Nephron progenitor cell (in vitro differentiated cells): ENCODE measurements at regions not wholly inside any gene's neighbourhood (a gene's known extent, or its start where the extent isn't known, plus 50 kb on each side); places are given as distances from the start of the nearest gene placed in this dataset.

Source experiments
- DNase-seq: peaks from one replicate; pipeline ENCODE4 v3.0.0; 2021
- H3K27ac Mint-ChIP-seq: 2 replicates; pipeline ENCODE4 v1.8.0; 2021; ENCODE audit warnings: mild to moderate bottlenecking, moderate library complexity, mixed read lengths
- H3K27me3 Mint-ChIP-seq: 2 replicates; pipeline ENCODE4 v1.8.0; 2021; ENCODE audit warnings: mild to moderate bottlenecking, low read depth, mixed read lengths; ENCODE audit not compliant: poor library complexity
- H3K36me3 Mint-ChIP-seq: 2 replicates; pipeline ENCODE4 v1.8.0; 2021; ENCODE audit warnings: low read depth, mixed read lengths
- H3K4me1 Mint-ChIP-seq: 2 replicates; pipeline ENCODE4 v1.8.0; 2021; ENCODE audit warnings: mixed read lengths
- H3K4me3 Mint-ChIP-seq: 2 replicates; pipeline ENCODE4 v1.8.0; 2021; ENCODE audit warnings: mild to moderate bottlenecking, moderate library complexity, mixed read lengths
- H3K9me3 Mint-ChIP-seq: 2 replicates; pipeline ENCODE4 v1.8.0; 2021; ENCODE audit warnings: mild to moderate bottlenecking, moderate library complexity, mixed read lengths
- CTCF ChIP-seq: fragments of 200-600 bp; sonication (generic); IDR thresholded peaks from 2 replicates; pipeline ENCODE4 v1.5.0; 2021; ENCODE audit warnings: antibody characterized with exemption

- TF ChIP-seq CTCF, result no peak
- no peaks in the 10 kb centered on the region for H3K9me3 Mint-ChIP-seq
Observed at GRCh38 chr5:38680094-38680825, 123.8 kb upstream of the LIFR start.

GRCh38 chr5:38681029-38681706 lies 124.7 kb upstream of the LIFR start:
- Mint-ChIP-seq H3K4me3 (no peak overlapping the region), H3K27me3 (peaks cover 10% of the 10 kb centered on the region), H3K4me1 (no peaks in the 10 kb centered on the region), H3K27ac (no peak overlapping the region), H3K36me3 (no peaks in the 10 kb centered on the region), H3K9me3 (no peaks in the 10 kb centered on the region)
- DNase-seq, result no peak
- TF ChIP-seq CTCF, result no peak

More at GRCh38 chr5:38680094-38680825, 123.8 kb upstream of the LIFR start:
- DNase-seq, result no peak
- H3K27me3 Mint-ChIP-seq, result peaks cover 4% of the 10 kb centered on the region
- no peaks in the 10 kb centered on the region for H3K36me3 Mint-ChIP-seq
- no peak overlapping the region for H3K27ac Mint-ChIP-seq
- no peaks in the 10 kb centered on the region for H3K4me1 Mint-ChIP-seq
- H3K4me3 Mint-ChIP-seq, result no peak overlapping the region

GRCh38 chr5:38681966-38682365 lies 125.5 kb upstream of the LIFR start:
- Mint-ChIP-seq H3K9me3 (no peaks in the 10 kb centered on the region), H3K27me3 (peaks cover 9% of the 10 kb centered on the region), H3K36me3 (no peaks in the 10 kb centered on the region), H3K27ac (no peak overlapping the region), H3K4me3 (no peak overlapping the region), H3K4me1 (no peaks in the 10 kb centered on the region)
- DNase-seq, result no peak
- no peak for TF ChIP-seq CTCF

GRCh38 chr5:38686658-38687057 lies 130.2 kb upstream of the LIFR start:
- peaks cover 13% of the 10 kb centered on the region for H3K36me3 Mint-ChIP-seq
- no peak for TF ChIP-seq CTCF
- H3K27ac Mint-ChIP-seq, result no peak overlapping the region
- H3K4me1 Mint-ChIP-seq, result peaks cover 10% of the 10 kb centered on the region
- DNase-seq, result no peak
- H3K27me3 Mint-ChIP-seq, result peaks cover 5% of the 10 kb centered on the region
- no peak overlapping the region for H3K4me3 Mint-ChIP-seq
- peaks cover 25% of the 10 kb centered on the region for H3K9me3 Mint-ChIP-seq

- Mint-ChIP-seq H3K27ac (no peak overlapping the region), H3K4me3 (no peak overlapping the region), H3K9me3 (peaks cover 28% of the 10 kb centered on the region), H3K4me1 (peaks cover 59% of the 10 kb centered on the region), H3K27me3 (peaks cover 3% of the 10 kb centered on the region), H3K36me3 (peaks cover 17% of the 10 kb centered on the region)
- no peak for TF ChIP-seq CTCF
- DNase-seq, result no peak
Observed at GRCh38 chr5:38692346-38692745, 135.9 kb upstream of the LIFR start.
